Esophagus squamous epithelium (tissue), 5 donors: ENCODE measurements at regions not wholly inside any gene's neighbourhood (a gene's known extent, or its start where the extent isn't known, plus 50 kb on each side); places are given as distances from the start of the nearest gene placed in this dataset.

Source experiments
- DNase-seq: peaks from one replicate; lab custom pipeline; 2025; lab: John Stamatoyannopoulos, UW
- H3K27ac ChIP-seq, 4 donors: fragments of 200-600 bp; sonication (generic); one replicate each; pipeline ENCODE4 v1.5.1; 2016 to 2019; ENCODE audit warnings: mild to moderate bottlenecking in 1 of 4
- H3K27me3 ChIP-seq, 4 donors: fragments of 200-600 bp; sonication (generic); 1 replicate in 3 of 4; 2 replicates in 1 of 4; pipeline versions ENCODE4 v1.5.1 to v1.6.0; 2017 to 2021; ENCODE audit warnings: antibody characterized with exemption in 1 of 4
- H3K36me3 ChIP-seq, 3 donors: fragments of 200-600 bp; sonication (generic); one replicate each; pipeline ENCODE4 v1.5.1; 2016 to 2019
- H3K4me1 ChIP-seq, 3 donors: fragments of 200-600 bp; sonication (generic); one replicate each; pipeline ENCODE4 v1.5.1; 2017 to 2019
- H3K4me3 ChIP-seq, 4 donors: fragments of 200-600 bp; sonication (generic); 1 replicate in 3 of 4; 2 replicates in 1 of 4; pipeline ENCODE4 v1.5.1; 2016 to 2019; ENCODE audit warnings: mild to moderate bottlenecking in 2 of 4, moderate library complexity in 1 of 4
- H3K9me3 ChIP-seq, 3 donors: fragments of 200-600 bp; sonication (generic); one replicate each; pipeline ENCODE4 v1.5.1; 2016 to 2019
- CTCF ChIP-seq, 6 experiments: fragments of 450-650 bp in 4 of 6; fragments of 200-600 bp in 2 of 6; sonication (generic) in 2 of 6; IDR thresholded peaks; one replicate each; pipeline ENCODE4 v1.5.1; 2016 to 2019; ENCODE audit warnings: antibody characterized with exemption in 6 of 6, mild to moderate bottlenecking in 4 of 6, moderate library complexity in 4 of 6
- POLR2A ChIP-seq, 4 donors: fragments of 450-650 bp; IDR thresholded peaks; one replicate each; pipeline ENCODE4 v1.6.1; 2017; ENCODE audit warnings: antibody characterized with exemption in 4 of 4, mild to moderate bottlenecking in 4 of 4, moderate library complexity in 3 of 4
- WGBS, 2 donors: methylation state at CpG; one replicate each; pipeline ENCODE4 v1.1.5; 2018; 5-methylcytosine and 5-hydroxymethylcytosine counted together
- intact Hi-C: fragments of 100-400 bp; cut with DNase I; formaldehyde crosslinking; loops from one replicate; pipeline ENCODE4 v1.15.0; 2022
- donor health status: DM: yes; HTN: yes; CAD: no.

GRCh38 chr3:176780766-176781165 lies 416.5 kb downstream of the TBL1XR1 start:
- Histone ChIP-seq H3K27ac (no peak overlapping the region), H3K9me3 (no peaks in the 10 kb centered on the region), H3K36me3 (no peaks in the 10 kb centered on the region), H3K4me3 (no peak overlapping the region), H3K4me1 (no peaks in the 10 kb centered on the region), H3K27me3 (no peaks in the 10 kb centered on the region)
- intact Hi-C loops, result no loop called here
- TF ChIP-seq CTCF (IDR thresholded peaks at IDR 0.05), result no peak
- no peak for TF ChIP-seq POLR2A (IDR thresholded peaks at IDR 0.05)
- DNase-seq, result no peak

DNA sequence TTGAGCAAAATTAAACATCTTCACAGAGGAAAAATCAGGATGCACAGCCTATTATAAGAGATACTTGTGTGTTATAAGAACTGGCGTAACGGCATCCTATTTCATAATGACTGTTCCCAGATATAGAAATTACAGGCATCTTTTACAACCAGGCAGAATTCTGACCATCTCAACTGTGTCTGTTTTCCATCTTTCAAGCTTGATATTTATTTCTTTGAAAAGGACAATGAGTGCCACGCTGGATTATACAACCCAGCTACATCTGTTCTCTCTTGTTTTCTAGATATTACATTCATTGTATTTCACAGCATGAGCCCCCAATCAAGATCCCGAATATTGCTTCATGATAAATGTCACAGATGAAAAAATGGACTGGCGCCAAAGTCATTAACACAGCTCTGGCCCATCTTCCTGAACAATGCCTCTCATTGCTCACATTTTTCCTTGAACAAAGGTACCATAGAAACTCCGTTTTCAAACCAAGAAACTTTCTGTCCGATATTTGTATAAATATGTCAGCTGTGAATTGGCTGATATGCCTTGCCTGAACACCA lies 420.6 kb downstream of the TBL1XR1 start:
- TF ChIP-seq CTCF (IDR thresholded peaks at IDR 0.05) (no peak), POLR2A (IDR thresholded peaks at IDR 0.05) (no peak)
- Histone ChIP-seq H3K4me3 (no peak overlapping the region), H3K27me3 (no peaks in the 10 kb centered on the region), H3K36me3 (no peaks in the 10 kb centered on the region), H3K9me3 (no peaks in the 10 kb centered on the region), H3K27ac (no peak overlapping the region), H3K4me1 (no peaks in the 10 kb centered on the region)
- no peak for DNase-seq
- 69 to 74% methylated on average over 7 of the region's 7 CpGs for WGBS, 2 donors
- intact Hi-C loops, result no loop called here

GRCh38 chr3:176769547-176770190 lies 427.6 kb downstream of the TBL1XR1 start:
- H3K9me3 ChIP-seq, result no peaks in the 10 kb centered on the region

GRCh38 chr3:176767385-176767784 lies 429.9 kb downstream of the TBL1XR1 start:
- intact Hi-C loops, result no loop called here
- 36% methylated on average over 2 of the region's 2 CpGs for WGBS, 2 donors
- H3K9me3 ChIP-seq, result no peaks in the 10 kb centered on the region
- no peaks in the 10 kb centered on the region for H3K36me3 ChIP-seq
- no peak overlapping the region for H3K4me3 ChIP-seq
- H3K4me1 ChIP-seq, result no peaks in the 10 kb centered on the region
- H3K27me3 ChIP-seq, result no peaks in the 10 kb centered on the region
- H3K27ac ChIP-seq, result no peak overlapping the region
- TF ChIP-seq CTCF (IDR thresholded peaks at IDR 0.05), result no peak
- DNase-seq, result no peak

More at GRCh38 chr3:176769547-176770190, 427.6 kb downstream of the TBL1XR1 start:
- Histone ChIP-seq H3K27ac (no peak overlapping the region), H3K27me3 (no peaks in the 10 kb centered on the region), H3K4me1 (no peaks in the 10 kb centered on the region), H3K4me3 (no peak overlapping the region), H3K36me3 (no peaks in the 10 kb centered on the region)
- TF ChIP-seq POLR2A (IDR thresholded peaks at IDR 0.05) (no peak), CTCF (IDR thresholded peaks at IDR 0.05) (no peak)
- WGBS, 2 donors, result 56 to 58% methylated on average over 1 of the region's 1 CpG
- intact Hi-C loops, result no loop called here
- DNase-seq, result no peak

DNA sequence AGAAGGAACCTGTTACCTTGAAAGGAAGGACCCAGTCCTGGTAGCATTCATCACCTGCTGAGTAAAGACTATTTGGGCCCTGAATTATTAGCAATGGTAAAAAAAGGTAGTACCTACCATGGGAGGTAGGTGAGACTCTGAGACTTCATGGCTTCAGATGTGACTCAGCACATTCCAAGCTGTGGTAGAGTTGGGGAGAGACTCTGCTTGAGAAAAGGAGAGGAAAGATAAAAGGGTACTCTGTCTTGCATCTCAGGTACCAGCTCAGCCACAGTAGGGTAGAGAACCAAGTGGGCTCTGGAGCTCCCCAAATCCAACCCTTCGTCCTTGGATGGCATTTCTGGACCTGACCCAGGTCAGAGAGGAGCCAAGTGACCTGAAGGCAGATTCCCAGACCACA lies 430.4 kb downstream of the TBL1XR1 start:
- DNase-seq, result no peak
- WGBS, 2 donors, result 30 to 50% methylated on average over 1 of the region's 1 CpG
- H3K27ac ChIP-seq, result no peak overlapping the region
- no peaks in the 10 kb centered on the region for H3K36me3 ChIP-seq
- H3K4me1 ChIP-seq, result no peaks in the 10 kb centered on the region
- no peak overlapping the region for H3K4me3 ChIP-seq
- H3K9me3 ChIP-seq, result no peaks in the 10 kb centered on the region
- no peaks in the 10 kb centered on the region for H3K27me3 ChIP-seq
- TF ChIP-seq CTCF (IDR thresholded peaks at IDR 0.05), result no peak
- no peak for TF ChIP-seq POLR2A (IDR thresholded peaks at IDR 0.05)
- intact Hi-C loops, result no loop called here
